Osteoblast (primary cell): ENCODE measurements at regions not wholly inside any gene's neighbourhood (a gene's known extent, or its start where the extent isn't known, plus 50 kb on each side); places are given as distances from the start of the nearest gene placed in this dataset.

Source experiments
- DNase-seq: peaks from one replicate; pipeline ENCODE4 v3.0.0; 2011; ENCODE audit warnings: low spot score, mixed read lengths; ENCODE audit not compliant: insufficient read length; ENCODE audit errors: missing footprints
- H2AFZ ChIP-seq: 2 replicates; pipeline ENCODE4 v1.6.0; 2011; ENCODE audit warnings: mild to moderate bottlenecking, low read length
- H3K27ac ChIP-seq: 2 replicates; pipeline ENCODE4 v1.5.1; 2011; ENCODE audit warnings: mild to moderate bottlenecking, low read depth, low read length, moderate library complexity
- H3K27me3 ChIP-seq: 2 replicates; pipeline ENCODE4 v1.6.0; 2012; ENCODE audit warnings: mild to moderate bottlenecking, control low read depth, inconsistent platforms, low read length, moderate library complexity; ENCODE audit not compliant: insufficient read depth
- H3K36me3 ChIP-seq: 2 replicates; pipeline ENCODE4 v1.5.1; 2011; ENCODE audit warnings: mild to moderate bottlenecking, low read length, control low read depth, moderate library complexity; ENCODE audit not compliant: insufficient read depth
- H3K4me1 ChIP-seq: 2 replicates; pipeline ENCODE4 v1.5.1; 2011; ENCODE audit warnings: mild to moderate bottlenecking, low read length, control low read depth, moderate library complexity; ENCODE audit not compliant: insufficient read depth
- H3K4me2 ChIP-seq: 2 replicates; pipeline ENCODE4 v1.6.0; 2011; ENCODE audit warnings: mild to moderate bottlenecking, low read length; ENCODE audit not compliant: insufficient read depth
- H3K4me3 ChIP-seq: fragments of 200-600 bp; sonication (generic); 3 replicates; pipeline ENCODE4 v1.5.1; 2012; ENCODE audit warnings: mild to moderate bottlenecking, low read length, inconsistent platforms; ENCODE audit not compliant: insufficient read depth
- H3K79me2 ChIP-seq: 2 replicates; pipeline ENCODE4 v1.6.0; 2012; ENCODE audit warnings: mild to moderate bottlenecking, low read length, control low read depth, inconsistent platforms; ENCODE audit not compliant: insufficient read depth
- H3K9me3 ChIP-seq: 2 replicates; pipeline ENCODE4 v1.5.1; 2011; ENCODE audit warnings: low read depth, low read length, control low read depth
- H4K20me1 ChIP-seq: 2 replicates; pipeline ENCODE4 v1.6.0; 2012; ENCODE audit warnings: mild to moderate bottlenecking, low read length, control low read depth; ENCODE audit not compliant: insufficient read depth
- TF ChIP-seq, protein P1 (sequence below): IDR thresholded peaks from 2 replicates; pipeline ENCODE4 v1.5.1; 2011; ENCODE audit warnings: mild to moderate bottlenecking, low read depth, low read length, moderate library complexity; ENCODE audit errors: extremely low read depth

DNA sequence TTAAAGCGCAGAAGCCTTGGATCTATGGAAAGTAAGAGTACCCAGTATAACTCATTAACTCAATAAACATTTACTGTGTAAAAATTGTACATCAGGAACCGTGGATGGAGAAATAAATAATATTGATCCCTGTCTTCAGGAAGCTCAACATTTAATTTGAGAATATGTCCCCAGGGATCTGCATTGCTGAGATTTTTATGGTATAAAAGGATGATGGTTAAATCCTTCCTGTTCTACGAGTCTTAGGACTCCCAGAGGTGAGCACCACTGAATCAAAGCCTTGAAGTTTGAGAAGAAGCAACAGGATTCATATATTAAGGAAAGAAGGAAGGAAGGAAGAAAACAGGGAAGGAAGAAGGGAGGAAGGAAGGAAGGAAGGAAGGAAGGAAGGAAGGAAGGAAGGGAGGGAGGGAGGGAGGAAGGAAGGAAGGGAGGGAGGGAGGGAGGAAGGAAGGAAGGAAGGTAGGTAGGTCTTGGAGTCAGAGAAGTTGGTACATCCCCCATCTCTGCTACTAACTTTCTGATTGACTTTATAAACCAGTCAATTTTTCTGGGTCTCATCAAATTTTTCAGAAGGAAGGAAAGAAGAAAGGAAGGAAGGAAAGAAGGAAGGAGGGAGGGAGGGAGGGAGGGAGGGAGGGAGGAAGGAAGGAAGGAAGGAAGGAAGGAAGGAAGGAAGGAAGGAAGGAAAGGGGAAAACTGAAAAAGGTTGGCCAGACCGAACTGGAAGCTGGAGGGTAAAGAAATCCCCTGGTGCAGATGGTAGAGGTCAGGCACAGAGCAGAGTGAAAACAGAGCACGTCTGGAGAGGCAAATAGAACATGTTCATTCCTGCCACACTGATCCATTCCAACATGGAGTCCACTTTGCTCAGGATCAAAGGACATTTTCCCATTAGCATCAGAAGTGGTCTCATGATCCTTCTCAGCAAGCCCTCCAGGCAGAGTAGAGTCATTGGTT, 422.2 kb upstream of the CDH11 start:
- Histone ChIP-seq H3K4me2 (no peak overlapping the region), H3K4me1 (peaks cover 41% of the 10 kb centered on the region)
- TF ChIP-seq, protein P1, sequence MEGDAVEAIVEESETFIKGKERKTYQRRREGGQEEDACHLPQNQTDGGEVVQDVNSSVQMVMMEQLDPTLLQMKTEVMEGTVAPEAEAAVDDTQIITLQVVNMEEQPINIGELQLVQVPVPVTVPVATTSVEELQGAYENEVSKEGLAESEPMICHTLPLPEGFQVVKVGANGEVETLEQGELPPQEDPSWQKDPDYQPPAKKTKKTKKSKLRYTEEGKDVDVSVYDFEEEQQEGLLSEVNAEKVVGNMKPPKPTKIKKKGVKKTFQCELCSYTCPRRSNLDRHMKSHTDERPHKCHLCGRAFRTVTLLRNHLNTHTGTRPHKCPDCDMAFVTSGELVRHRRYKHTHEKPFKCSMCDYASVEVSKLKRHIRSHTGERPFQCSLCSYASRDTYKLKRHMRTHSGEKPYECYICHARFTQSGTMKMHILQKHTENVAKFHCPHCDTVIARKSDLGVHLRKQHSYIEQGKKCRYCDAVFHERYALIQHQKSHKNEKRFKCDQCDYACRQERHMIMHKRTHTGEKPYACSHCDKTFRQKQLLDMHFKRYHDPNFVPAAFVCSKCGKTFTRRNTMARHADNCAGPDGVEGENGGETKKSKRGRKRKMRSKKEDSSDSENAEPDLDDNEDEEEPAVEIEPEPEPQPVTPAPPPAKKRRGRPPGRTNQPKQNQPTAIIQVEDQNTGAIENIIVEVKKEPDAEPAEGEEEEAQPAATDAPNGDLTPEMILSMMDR = no peak

DNA sequence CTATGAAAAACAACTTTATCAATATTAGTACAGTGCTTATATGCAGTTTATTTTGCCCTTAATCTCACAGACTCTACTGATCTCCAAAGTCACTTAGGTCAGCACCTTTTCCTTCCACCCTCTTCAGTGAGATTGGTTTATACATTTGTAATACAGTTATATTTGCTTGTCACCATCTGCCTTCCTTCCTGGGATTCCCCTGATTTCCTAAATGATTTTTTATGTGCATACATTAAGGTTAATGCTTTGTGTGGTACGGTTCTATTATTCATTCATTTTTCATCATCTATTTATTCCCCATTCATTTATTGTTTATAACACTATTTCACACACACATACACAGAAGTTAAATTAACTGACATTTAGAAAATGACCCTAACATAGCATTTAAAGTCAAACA, 419.8 kb upstream of the CDH11 start:
- peaks cover 26% of the 10 kb centered on the region for H3K4me1 ChIP-seq
- TF ChIP-seq, protein P1 = no peak
- no peaks in the 10 kb centered on the region for H4K20me1 ChIP-seq
- no peaks in the 10 kb centered on the region for H3K79me2 ChIP-seq
- H3K27me3 ChIP-seq = no peaks in the 10 kb centered on the region
- DNase-seq = no peak
- H3K4me2 ChIP-seq = no peak overlapping the region
- H2AFZ ChIP-seq = no peak overlapping the region
- H3K27ac ChIP-seq = no peak overlapping the region
- H3K9me3 ChIP-seq = no peaks in the 10 kb centered on the region
- H3K36me3 ChIP-seq = no peaks in the 10 kb centered on the region
- no peak overlapping the region for H3K4me3 ChIP-seq

More for the DNA sequence above, 422.2 kb upstream of the CDH11 start:
- Histone ChIP-seq H3K79me2 (no peaks in the 10 kb centered on the region), H2AFZ (no peak overlapping the region), H3K27me3 (no peaks in the 10 kb centered on the region), H3K9me3 (no peaks in the 10 kb centered on the region), H3K27ac (no peak overlapping the region), H3K36me3 (no peaks in the 10 kb centered on the region), H4K20me1 (no peaks in the 10 kb centered on the region), H3K4me3 (no peak overlapping the region)
- DNase-seq = peak; percentile 32

DNA sequence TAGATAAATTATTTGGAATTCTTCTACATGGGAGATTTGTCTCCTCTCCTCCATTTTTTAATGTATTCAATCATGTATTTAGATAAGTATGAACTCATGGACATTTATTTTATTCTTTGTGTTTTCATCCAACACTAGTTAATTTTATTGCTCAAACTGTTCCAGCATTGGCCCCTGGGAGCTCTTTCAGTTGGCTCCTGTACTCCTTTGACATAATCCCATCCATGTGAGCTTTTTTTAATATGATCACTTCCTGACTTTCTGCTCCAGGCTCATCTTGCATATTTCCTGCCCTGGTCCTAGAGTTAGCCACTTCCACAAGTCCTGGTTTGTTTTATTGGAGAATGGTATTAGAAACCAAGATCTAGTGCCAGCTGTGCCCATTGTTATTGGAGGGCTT, 419.0 kb upstream of the CDH11 start:
- no peaks in the 10 kb centered on the region for H4K20me1 ChIP-seq
- H3K4me1 ChIP-seq = peaks cover 18% of the 10 kb centered on the region
- TF ChIP-seq, protein P1 = no peak
- no peak overlapping the region for H3K4me3 ChIP-seq
- H3K4me2 ChIP-seq = no peak overlapping the region
- H3K27me3 ChIP-seq = no peaks in the 10 kb centered on the region
- no peaks in the 10 kb centered on the region for H3K9me3 ChIP-seq
- H3K36me3 ChIP-seq = no peaks in the 10 kb centered on the region
- no peaks in the 10 kb centered on the region for H3K79me2 ChIP-seq
- no peak overlapping the region for H2AFZ ChIP-seq
- DNase-seq = no peak
- no peak overlapping the region for H3K27ac ChIP-seq

DNA sequence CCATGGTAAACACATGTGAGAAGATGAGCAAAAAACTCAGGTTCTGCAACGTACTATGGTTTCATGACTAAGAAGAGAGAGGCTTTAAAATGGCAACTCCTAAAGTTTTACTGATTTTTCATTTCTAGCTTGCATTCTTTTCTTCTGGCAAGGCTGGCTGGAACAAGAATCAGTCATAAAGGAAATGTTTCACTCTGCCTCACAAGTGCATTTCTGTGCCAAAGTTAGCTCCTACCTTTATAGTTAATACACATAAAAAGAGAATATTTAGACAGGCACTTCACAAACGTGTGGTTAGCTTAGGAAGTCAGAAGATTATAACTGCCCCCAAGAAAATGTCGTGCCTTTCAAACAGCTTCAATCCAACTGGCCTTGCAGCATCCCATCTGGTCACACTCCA, 417.1 kb upstream of the CDH11 start:
- Histone ChIP-seq H3K4me3 (no peak overlapping the region), H4K20me1 (no peaks in the 10 kb centered on the region), H2AFZ (peak overlapping the region; percentile 75), H3K9me3 (no peaks in the 10 kb centered on the region), H3K27me3 (no peaks in the 10 kb centered on the region), H3K4me2 (peak overlapping the region; percentile 44), H3K4me1 (peaks cover 20% of the 10 kb centered on the region), H3K36me3 (no peaks in the 10 kb centered on the region), H3K27ac (peak overlapping the region; percentile 69), H3K79me2 (no peaks in the 10 kb centered on the region)
- no peak for DNase-seq
- TF ChIP-seq, protein P1 = no peak
